Glutamatergic neuron (in vitro differentiated cells): ENCODE measurements at regions not wholly inside any gene's neighbourhood (a gene's known extent, or its start where the extent isn't known, plus 50 kb on each side); places are given as distances from the start of the nearest gene placed in this dataset.

ENCODE experiments used
- DNase-seq: peaks from one replicate; pipeline ENCODE4 v3.0.0; 2022
- H3K27ac Mint-ChIP-seq: one replicate; pipeline ENCODE4 v1.8.0; 2020; ENCODE audit warnings: mild to moderate bottlenecking, mixed read lengths, inconsistent platforms; ENCODE audit not compliant: unreplicated experiment
- H3K27me3 Mint-ChIP-seq: one replicate; pipeline ENCODE4 v1.8.0; 2020; ENCODE audit warnings: mild to moderate bottlenecking, moderate library complexity, mixed read lengths, inconsistent platforms; ENCODE audit not compliant: unreplicated experiment
- H3K36me3 Mint-ChIP-seq: one replicate; pipeline ENCODE4 v1.8.0; 2020; ENCODE audit warnings: mild to moderate bottlenecking, mixed read lengths, inconsistent platforms; ENCODE audit not compliant: unreplicated experiment
- H3K4me1 Mint-ChIP-seq: one replicate; pipeline ENCODE4 v1.8.0; 2020; ENCODE audit warnings: mild to moderate bottlenecking, low read depth, mixed read lengths, inconsistent platforms; ENCODE audit not compliant: unreplicated experiment
- H3K4me3 Mint-ChIP-seq: one replicate; pipeline ENCODE4 v1.8.0; 2020; ENCODE audit warnings: mild to moderate bottlenecking, mixed read lengths, inconsistent platforms; ENCODE audit not compliant: unreplicated experiment
- H3K9me3 Mint-ChIP-seq: one replicate; pipeline ENCODE4 v1.8.0; 2020; ENCODE audit warnings: mild to moderate bottlenecking, moderate library complexity, mixed read lengths, inconsistent platforms; ENCODE audit not compliant: unreplicated experiment
- TF ChIP-seq, protein P1 (sequence below): fragments of 200-600 bp; sonication (generic); IDR thresholded peaks from one replicate; pipeline ENCODE4 v1.5.0; 2021; ENCODE audit not compliant: partially characterized antibody, unreplicated experiment

DNA sequence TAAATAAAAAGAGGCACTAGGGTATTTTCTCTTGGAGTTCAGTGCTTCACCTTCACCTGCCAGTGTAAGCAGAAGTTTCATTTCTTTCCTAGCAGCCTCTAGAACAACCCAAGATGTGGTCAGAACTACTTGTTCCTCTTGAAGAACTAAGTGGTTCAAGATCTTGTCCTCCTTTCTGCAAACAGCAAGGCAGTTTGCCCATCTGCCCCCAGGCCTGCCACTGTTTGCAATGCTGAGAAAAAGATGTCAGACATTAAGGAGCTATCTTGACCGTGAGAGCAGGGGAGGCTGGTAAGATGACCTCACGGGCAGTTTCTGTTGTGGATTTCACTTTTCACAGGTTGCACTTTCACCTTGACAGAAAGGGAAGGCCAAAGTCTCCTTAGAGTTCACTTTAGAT is 52.0 kb upstream of the KLF4 start:
- H3K27me3 Mint-ChIP-seq, result no peaks in the 10 kb centered on the region
- H3K9me3 Mint-ChIP-seq, result peaks cover 3% of the 10 kb centered on the region

GRCh38 chr9:107540164-107540561 is 50.6 kb upstream of the KLF4 start:
- no peaks in the 10 kb centered on the region for H3K27me3 Mint-ChIP-seq
- no peak for DNase-seq
- H3K27ac Mint-ChIP-seq, result no peak overlapping the region
- TF ChIP-seq, protein P1, sequence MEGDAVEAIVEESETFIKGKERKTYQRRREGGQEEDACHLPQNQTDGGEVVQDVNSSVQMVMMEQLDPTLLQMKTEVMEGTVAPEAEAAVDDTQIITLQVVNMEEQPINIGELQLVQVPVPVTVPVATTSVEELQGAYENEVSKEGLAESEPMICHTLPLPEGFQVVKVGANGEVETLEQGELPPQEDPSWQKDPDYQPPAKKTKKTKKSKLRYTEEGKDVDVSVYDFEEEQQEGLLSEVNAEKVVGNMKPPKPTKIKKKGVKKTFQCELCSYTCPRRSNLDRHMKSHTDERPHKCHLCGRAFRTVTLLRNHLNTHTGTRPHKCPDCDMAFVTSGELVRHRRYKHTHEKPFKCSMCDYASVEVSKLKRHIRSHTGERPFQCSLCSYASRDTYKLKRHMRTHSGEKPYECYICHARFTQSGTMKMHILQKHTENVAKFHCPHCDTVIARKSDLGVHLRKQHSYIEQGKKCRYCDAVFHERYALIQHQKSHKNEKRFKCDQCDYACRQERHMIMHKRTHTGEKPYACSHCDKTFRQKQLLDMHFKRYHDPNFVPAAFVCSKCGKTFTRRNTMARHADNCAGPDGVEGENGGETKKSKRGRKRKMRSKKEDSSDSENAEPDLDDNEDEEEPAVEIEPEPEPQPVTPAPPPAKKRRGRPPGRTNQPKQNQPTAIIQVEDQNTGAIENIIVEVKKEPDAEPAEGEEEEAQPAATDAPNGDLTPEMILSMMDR, result no peak
- no peaks in the 10 kb centered on the region for H3K36me3 Mint-ChIP-seq
- no peak overlapping the region for H3K4me3 Mint-ChIP-seq
- peaks cover 3% of the 10 kb centered on the region for H3K9me3 Mint-ChIP-seq
- no peaks in the 10 kb centered on the region for H3K4me1 Mint-ChIP-seq

More for the DNA sequence above, 52.0 kb upstream of the KLF4 start:
- DNase-seq, result no peak
- no peak overlapping the region for H3K27ac Mint-ChIP-seq
- TF ChIP-seq, protein P1, result no peak
- H3K36me3 Mint-ChIP-seq, result no peaks in the 10 kb centered on the region
- no peaks in the 10 kb centered on the region for H3K4me1 Mint-ChIP-seq
- no peak overlapping the region for H3K4me3 Mint-ChIP-seq

DNA sequence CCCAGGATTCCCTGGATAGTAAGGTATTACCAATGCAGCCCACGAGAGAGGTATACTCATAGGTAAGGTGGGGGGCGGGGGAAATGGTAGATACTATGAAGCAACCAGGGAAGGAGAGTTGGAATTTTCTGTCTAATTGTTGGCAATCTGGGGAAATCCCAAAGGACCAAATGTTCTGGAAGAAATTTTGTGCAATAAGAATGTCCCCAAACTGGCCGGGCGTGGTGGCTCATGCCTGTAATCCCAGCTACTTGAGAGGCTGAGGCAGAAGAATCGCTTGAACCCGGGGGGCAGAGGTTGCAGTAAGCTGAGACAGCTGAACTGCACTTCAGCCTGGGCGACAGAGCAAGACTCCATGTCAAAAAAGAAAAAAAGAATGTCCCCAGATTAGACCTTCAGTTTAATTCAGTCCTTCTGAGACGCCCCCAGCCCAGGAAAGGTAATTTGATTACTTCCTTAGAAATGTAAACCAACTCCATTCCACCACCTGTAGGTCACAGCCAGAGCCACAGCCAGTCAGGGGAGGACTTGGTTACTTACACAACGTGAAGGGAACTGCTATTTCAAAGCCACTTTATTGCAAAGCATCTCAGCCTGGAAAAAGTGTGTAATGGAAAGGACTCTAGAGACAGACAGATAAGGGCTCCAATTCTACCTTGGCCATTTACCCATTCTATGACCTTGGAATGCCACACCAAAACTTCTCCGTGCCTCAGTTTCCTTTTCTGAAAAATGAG is 50.0 kb upstream of the KLF4 start:
- Mint-ChIP-seq H3K36me3 (no peaks in the 10 kb centered on the region), H3K4me1 (no peaks in the 10 kb centered on the region), H3K9me3 (peaks cover 3% of the 10 kb centered on the region), H3K4me3 (no peak overlapping the region), H3K27ac (no peak overlapping the region), H3K27me3 (no peaks in the 10 kb centered on the region)
- TF ChIP-seq, protein P1, result no peak
- no peak for DNase-seq
